NCI-H2227 (cell line): ENCODE measurements at regions not wholly inside any gene's neighbourhood (a gene's known extent, or its start where the extent isn't known, plus 50 kb on each side); places are given as distances from the start of the nearest gene placed in this dataset.

Experiments used
- DNase-seq: peaks from one replicate; lab custom pipeline; 2025; ENCODE audit not compliant: unreplicated experiment; lab: John Stamatoyannopoulos, UW

DNA sequence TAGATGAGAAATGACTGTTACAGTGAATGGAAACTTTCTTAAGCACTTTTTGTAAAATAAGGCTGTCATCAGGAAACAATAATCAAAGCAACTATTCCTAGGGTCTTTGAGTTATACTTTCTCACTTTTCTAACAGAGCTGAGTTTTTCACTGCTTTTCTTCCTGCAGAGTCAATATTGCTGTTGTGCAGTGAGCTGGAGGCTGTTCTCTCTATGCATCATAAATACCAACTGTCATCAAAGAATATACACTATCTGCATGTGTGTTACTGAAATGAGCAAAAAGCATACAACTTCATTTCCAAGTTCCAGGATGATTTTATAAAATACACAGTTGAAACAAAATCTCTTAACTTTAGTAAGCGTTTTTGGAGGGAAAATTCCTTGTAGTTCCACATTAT, 110.4 kb upstream of the CPSF6 start:
- no peak for DNase-seq

- DNase-seq: no peak
Measured at GRCh38 chr12:69129564-69129963, 109.8 kb upstream of the CPSF6 start.

GRCh38 chr12:69130064-69130463, 109.3 kb upstream of the CPSF6 start:
- DNase-seq: no peak

DNA sequence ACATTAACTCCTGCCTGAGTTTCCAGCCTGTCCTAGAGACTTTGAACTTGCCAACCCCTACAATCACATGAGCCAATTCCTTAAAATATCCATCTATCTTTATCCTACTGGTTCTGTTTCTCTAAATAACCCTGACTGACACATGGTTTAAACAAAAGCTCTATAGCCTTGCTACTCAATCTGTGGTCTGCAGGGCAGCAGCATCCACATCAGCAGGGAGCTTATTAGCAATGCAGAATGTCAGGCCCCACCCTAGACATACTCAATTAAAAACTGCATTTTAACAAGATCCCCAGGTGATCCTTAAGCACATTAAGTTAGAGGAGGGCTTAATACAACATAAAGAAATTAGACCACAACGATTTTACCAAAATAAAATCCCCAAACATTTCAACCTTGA, 108.3 kb upstream of the CPSF6 start:
- no peak for DNase-seq

GRCh38 chr12:69136931-69137613, 102.3 kb upstream of the CPSF6 start:
- no peak for DNase-seq

DNA sequence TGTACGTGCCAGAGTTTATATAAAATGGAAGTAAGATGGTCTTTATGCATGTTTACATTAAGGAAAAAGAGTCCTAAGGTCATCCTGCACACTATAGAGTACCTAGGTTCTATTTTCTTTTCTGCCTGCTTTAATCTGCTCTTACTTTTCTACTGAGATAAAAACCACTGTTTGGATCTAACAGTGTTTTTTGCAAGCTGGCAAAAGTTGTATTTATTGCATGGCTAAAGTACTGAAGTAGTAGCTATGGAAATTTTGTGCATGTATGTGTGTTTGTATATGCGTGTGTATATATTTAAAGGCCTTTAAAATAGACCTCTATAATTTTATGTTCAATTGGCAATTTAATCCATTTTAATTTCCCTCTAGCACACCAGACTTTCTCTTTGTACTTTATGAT, 98.3 kb upstream of the CPSF6 start:
- no peak for DNase-seq

DNA sequence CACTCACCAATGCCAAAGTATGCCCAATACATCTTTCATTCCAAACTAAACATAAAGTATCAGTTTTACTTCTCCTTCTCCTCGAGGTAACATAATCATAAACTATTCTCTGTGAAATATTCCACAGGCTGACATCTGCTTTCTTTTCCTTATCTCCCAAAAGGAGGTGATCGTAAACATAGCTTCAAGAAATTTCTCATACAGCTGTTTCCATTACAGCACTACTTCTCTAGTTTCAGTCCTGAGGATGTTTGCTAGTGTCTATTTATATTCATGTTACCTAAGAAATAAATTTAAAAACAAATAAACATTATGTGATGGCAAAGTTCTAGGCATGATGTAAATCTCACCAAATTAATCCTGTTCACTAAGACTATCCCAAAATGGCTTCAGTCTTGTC, 90.1 kb upstream of the CPSF6 start:
- DNase-seq: no peak

DNA sequence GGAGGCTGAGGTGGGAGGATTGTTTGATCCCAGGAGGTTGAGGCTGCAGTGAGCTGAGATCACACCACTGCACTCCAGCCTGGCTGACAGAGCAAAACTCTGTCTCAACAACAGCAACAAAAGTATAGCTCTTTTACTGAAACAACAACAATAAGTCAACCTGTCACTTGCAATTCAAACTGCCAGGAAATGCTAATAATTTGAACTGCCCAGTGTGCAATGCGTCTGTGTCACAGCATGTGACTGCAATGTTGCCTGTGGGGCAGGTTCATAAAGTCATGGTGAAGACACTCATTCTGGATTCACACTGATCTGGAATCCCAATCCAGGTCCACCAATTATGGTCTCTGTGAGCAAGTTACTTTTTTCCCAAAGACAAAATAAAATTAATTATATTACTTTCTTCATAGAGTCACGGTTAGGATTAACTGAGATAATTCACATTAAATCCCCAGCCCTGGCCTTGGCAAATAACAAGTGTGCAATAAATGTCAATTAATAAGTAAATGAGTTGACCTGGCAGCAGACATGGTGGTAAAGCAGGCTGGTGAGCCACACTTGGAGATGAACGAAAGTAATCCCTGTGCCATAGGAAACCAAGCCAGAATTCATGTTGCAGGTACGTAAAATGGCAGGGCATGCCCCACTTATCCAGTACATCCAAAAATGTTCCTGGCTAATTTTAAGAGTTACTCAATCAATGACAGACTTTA, 89.1 kb upstream of the CPSF6 start:
- no peak for DNase-seq

- DNase-seq: no peak
Measured at GRCh38 chr12:69150796-69151127, 88.6 kb upstream of the CPSF6 start.

DNA sequence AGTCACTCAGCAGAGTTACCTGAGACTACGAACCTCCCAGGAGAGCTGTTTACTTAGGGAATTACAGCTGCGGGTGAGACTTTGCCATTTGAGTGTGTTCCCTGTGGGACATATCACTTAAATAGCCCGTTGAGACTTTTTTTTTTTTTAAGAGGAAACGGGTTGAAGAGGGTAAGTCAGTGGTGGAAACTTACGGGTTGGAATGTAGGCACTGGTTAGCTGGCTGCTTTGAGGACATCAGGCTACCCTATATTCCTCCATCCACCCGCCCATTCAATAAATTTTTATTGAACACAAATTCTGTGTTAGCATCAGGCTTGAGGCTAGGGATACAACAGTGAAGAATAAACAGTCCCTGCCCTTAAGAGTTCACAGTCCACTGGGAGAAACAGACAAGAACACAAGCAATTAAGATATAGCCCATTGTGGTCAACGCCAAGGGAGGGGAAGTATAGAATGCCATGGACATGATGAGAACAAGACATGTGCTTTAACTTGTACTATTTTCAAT, 88.1 kb upstream of the CPSF6 start:
- no peak for DNase-seq

- peak; percentile 59 for DNase-seq
Measured at GRCh38 chr12:69154585-69155363, 84.6 kb upstream of the CPSF6 start.

GRCh38 chr12:69157023-69157655, 82.2 kb upstream of the CPSF6 start:
- peak; percentile 90 for DNase-seq

- peak; percentile 71 for DNase-seq
Measured at GRCh38 chr12:69161829-69162228, 77.5 kb upstream of the CPSF6 start.

DNA sequence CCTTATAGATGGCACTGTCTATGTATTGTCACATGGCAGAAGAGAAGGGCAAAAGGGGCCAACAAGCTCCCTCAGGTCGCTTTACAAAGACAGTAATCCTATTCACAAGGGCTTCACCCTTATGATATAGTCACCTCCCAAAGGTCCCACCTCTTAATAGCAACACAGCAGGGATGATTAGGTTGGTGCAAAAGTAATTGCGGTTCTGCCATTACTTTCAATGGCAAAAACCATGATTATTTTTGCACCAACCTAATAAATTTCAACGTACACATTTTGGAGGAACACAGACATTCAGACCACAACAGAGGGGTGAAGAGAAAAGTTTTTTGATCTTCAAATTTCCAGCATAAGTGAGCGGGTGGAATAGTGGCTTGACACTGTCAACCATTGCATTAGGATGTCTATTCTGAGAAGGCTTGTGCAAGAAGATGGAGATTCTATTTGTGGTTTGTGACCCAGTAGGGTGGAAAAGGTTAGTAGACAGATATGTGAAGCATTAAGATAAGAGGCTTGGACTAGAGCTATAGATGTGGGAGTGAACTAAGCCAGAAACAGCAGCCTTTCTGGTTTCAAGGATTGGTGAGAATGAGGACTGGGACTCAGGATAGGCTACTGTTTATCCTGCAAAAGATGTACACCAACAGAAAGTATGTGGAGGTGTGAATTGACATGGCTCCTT, 75.5 kb upstream of the CPSF6 start:
- DNase-seq: no peak

DNA sequence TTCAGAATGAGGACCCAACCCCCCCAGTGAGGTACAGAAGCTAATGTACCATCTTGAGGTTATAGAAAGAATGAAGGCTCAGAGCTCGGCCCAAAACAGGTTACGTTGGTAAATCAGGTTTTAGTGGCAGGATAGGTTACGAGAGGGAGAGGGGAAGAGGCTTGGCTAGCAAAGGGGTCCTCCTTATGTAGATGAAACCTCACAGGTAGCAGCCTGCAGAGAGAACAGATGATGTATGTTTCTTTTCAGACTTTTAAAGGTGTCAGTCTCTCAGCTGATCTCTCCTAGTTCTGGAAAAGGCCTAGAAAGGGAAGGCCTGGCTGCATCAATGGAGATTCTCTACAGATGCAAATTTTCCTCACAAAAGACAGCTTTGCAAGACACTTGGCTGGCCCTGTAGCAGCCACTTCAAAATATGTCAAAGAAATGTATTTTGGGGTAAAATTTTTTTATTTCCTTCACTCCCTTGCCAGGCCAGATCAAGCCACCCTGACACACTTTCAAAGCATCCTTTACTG, 71.7 kb upstream of the CPSF6 start:
- DNase-seq: no peak

DNA sequence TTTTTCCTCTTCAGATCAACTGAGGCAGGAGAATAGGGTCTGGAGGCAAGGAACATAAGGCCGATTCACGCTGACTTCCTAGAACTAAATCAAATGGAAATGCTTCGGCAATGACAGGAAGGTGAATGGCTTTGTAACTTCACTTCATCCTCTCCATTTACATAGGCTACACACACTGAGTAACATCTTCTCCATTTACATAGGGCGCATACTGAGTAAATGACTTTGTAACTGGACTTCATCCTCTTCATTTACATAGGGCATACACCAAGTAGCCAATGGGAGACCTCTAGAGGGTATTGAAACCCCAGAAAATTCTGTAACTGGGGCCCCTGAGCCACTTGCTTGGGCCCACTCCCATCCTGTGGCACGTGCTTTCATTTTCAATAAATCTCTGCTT, 71.0 kb upstream of the CPSF6 start:
- DNase-seq: no peak

DNA sequence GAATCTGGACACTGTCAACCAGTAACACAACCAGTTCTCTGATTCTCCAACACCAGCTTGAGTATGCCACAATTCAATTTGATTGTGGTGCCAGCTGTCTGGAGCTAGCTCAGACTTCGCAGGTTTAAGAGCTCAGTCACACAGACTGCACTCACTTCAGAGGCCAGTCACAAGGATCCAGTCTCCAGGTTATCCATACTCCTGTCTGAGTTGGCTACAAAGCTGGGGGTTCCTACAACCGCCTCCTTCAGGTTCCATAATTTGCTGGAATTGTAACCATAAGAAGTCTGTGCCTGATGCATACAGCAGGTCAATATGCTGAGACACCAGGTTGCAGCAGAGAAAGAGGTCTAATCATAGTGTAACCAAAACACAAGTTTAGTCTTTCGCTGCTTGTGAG, 70.5 kb upstream of the CPSF6 start:
- no peak for DNase-seq

DNA sequence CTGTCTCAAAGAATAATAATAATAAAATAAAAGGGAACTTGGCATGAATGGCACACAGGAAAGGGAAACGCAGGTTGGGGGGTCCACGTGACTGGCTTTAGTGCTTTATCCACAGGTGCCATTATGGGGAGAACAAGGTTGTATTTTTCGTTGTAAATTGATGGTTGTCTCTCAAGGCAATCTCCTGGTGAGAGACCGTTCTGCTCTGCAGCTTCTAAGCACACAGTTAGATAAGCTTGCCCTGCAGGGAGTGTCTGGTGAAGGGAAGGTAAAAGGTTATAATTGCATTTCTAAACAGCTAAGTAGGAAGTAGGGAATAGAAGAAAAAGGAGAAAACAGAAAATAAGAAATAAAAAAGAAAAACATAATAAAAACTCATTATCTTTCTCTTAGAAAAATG, 69.1 kb upstream of the CPSF6 start:
- DNase-seq: peak; percentile 57

GRCh38 chr12:69171881-69172280, 67.5 kb upstream of the CPSF6 start:
- DNase-seq: no peak

- no peak for DNase-seq
Measured at GRCh38 chr12:69172491-69172890, 66.9 kb upstream of the CPSF6 start.

DNA sequence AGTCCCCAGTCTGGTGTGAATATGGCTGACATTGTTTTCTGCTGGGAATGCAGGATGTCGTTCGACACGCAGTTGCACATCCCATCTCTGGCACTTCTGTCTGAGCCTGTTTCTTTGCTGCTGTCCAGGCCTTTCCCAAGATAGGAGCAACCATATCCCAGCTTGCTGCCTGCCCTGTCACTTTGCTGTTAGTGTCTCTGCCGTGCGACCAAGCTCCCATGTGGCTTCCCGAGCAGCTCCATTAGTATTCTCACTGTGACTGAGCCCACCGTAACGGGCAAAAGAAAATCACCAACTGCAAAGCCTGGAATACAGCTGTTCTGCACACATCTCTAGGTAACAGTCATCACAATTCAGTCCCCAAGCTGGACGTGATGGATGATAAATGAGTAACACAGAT, 66.0 kb upstream of the CPSF6 start:
- DNase-seq: peak; percentile 33
